8988T (cell line): ENCODE measurements at regions not wholly inside any gene's neighbourhood (a gene's known extent, or its start where the extent isn't known, plus 50 kb on each side); places are given as distances from the start of the nearest gene placed in this dataset.

Experiments
- DNase-seq: peaks from one replicate; pipeline ENCODE4 v3.0.0; 2011

DNA sequence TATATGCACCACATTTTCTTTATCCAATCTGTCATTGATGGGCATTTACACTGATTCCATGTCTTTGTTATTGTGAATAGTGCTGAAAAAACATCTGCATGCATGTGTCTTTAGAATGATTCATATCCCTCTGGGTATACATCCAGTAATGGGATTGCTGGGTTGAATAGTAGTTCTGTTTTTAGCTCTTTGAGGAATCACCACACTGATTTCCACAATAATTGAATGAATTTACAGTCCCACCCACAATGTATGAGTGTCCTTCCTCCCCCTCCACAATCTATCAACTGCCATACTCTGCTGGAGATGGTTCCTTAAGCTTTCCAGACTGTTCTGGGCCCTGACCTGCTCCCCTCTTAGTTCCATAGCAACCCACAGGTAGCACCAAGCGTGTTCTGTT, 667.0 kb downstream of the LIG4 start:
- DNase-seq = no peak

DNA sequence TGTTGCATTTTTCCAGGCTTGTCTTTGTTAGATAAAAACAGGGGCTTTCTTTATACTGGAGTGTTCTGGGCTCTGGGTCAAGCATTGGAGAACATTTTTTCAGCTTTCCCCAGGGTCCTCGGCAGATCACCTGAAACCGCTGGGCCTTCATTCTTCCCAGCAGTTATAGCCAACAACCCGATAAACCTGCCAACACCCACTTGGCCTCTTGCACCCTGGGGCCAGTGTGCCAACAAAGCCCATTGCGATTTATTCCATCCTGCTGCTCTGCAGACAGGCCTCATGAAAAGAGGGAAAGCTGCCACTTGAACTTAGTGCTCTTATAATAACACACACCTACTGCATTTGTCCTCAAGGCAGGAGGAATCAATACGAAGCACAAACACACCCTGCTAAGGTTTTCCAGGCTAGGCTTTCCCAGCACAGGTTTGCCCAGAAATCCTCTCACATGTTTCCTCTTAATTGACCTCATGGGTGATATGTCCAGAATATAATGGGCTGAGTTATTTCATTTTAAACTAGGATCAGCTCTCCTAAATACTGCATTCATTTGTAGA, 669.3 kb downstream of the LIG4 start:
- DNase-seq = no peak

DNA sequence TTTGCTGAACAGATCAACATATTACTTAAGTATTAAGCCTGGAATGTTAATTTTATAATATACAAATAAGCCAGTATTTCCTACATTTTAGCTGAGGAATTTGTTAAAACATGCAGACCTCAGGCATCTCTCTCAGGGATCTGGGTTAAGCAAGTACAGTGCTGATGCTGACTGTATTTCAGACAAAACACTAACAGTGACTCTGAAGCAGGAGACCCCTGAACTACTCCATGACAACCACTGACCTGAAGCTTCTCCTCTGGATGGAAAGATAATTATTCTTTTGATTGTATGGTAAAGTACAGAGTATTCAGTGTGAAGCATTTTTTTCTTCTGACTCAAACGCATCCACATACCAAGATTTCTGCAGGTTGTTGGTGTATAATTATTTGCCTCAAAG, 680.8 kb downstream of the LIG4 start:
- no peak for DNase-seq

DNA sequence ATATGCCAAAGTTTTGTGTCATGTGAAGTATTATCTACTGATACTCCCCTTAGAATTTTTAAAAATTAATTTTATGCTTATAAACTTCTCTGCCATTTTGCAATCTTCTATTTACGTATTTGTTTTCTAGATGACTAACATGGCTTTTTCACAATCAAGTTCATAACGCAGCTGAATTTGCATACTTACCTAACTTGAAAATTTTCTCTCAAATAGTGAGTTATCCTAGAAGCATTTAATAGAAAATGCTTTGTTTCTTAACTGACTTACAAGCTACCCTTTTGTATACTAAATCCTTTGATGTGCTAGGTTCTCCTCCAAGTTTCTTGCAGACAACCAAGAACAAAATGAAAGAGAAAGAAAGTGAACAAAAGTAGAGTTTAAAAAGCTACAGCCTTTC, 683.5 kb downstream of the LIG4 start:
- no peak for DNase-seq

DNA sequence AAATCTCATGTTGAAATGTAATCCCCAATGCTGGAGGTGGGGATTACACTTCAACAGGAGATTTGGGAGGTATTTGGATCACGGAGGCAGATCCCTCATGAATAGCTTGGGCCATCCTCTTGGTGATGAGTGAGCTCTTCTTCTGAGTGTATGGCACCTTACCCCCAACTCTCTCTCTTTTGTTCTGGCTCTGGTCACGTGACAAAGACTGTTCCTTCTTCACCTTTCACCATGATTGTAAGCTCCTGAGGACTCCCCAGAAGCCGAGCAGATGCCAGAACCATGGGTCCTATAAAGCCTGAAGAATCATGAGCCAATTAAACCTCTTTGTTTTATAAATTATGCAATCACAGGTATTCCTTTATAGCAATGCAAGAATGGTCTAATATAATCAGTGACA, 684.2 kb downstream of the LIG4 start:
- no peak for DNase-seq

DNA sequence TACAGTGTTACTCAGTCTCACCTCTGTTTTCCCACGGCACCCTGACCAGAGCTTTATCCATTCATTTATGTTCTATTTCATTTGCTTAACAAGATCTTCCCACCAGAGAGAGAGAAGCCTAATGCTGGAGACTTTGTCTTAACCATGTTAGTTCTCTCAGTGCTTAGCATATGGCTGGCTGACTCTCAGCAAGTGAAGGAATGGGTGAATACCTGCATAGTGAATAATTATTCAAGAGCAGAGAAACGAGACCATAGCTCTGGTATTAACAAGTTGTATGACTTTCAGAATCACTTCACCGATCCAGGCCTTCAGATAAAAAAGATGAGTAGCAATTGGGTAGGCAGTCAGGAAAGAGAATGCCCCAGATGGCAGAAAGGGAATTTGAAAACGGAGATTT, 686.3 kb downstream of the LIG4 start:
- DNase-seq = no peak

DNA sequence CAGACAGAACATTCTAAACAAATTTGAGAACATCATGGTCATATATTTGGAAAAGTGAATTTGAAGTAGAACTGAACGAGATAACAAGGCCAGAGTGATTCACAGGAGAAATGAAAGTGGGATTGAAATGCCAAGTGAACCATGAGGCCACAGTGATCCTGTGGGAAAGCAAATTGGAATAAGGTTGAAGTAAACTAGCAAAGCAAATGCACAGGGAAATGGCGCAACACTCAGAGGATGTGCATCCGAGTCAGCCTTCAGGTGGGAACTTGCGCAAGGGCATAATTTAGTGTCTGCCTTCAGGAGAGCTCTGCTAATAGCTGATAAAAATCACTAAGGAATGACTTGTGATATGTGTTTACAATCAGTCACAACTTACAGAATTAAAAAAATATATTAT, 696.6 kb downstream of the LIG4 start:
- no peak for DNase-seq

DNA sequence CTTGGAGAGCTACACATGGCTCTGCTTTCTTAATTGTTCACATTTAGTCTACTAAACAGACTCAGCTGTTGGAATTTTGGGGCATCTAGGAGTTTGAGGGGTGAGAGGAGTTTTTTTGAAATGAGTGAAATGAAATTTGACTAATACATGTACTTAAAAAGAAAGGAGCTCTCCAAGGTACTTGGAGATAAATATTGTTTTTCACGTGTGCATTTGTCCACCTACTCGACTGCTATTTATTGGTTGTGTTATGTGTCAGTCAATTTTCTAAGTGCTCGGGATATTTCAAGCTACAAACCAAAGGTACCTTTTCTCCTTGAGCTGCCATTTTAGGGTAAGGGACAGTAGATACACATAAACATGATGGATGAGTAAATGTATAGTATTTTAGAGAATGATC, 697.0 kb downstream of the LIG4 start:
- DNase-seq = no peak

DNA sequence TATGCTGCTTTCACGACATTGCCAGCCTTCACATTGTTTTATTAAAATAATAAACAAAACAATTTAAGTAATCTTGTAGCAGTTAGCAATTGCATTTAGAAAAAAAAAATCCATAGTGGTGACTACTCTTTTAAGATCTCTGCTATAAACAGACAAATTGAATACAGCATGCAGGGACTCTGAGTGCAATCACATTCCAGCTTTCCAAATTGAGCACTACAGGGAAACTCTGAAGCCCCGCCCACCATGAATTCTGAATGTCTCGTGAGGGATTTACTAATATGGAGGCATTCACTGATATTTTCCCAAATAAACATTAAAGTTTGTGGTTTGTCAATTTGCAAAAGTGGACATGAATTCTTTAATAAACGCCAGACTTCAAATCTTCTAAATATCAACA, 698.8 kb downstream of the LIG4 start:
- no peak for DNase-seq

DNA sequence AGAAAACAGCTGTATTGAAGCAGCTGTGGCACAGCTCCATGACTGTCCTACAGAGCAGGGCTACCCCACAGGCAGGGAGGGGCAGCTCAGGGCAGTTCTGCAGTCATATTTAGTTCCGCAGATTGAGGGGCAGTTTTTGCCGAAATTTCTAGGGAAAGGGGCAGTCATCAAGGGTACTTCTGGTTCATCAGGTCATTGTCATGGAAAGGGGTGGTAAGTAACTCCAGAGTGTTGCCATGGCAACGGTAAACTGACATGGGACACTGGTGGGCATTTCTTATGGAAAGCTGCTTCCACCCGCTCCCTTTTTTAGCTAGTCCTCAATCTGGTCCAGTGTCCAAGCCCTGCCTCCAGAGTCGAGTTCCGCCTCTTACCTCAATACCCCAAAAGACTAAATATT, 702.8 kb downstream of the LIG4 start:
- no peak for DNase-seq

DNA sequence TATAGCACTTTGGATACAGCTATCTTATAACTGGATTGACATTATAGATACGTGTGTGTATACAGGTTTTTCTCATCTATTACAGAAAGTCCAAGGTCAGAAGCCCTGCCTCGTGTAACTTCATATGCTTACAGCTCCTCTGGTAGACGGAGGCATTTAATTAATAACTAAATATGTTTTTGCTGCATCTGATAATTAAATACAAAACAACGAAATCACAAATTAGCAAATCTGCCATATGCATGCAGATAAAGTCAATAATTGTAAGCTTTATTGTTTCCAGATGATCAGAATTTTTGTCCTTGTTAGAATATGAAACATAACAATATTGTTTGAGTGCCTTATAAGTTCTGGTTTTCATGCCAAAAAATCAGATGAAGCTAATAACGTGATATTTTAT, 717.7 kb downstream of the LIG4 start:
- DNase-seq = no peak

DNA sequence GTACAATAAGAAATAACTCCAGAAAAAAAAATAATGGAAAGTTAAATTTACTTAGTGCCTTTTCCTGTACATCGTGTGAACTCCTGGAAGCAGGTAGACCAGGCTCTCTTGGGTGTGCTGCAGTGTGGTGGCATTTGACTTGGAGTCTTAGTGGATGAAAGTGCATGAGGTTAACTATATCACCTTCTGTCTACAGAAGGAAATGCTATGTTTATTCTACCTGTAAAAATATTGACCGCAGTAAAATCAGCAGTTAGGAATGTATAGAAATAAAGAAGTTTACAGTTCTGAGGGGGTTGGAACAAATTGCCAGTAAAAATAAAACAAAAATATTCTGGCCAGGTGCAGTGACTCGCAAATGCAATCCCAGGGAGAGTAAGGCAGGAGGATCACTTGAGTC, 722.1 kb downstream of the LIG4 start:
- DNase-seq = no peak

DNA sequence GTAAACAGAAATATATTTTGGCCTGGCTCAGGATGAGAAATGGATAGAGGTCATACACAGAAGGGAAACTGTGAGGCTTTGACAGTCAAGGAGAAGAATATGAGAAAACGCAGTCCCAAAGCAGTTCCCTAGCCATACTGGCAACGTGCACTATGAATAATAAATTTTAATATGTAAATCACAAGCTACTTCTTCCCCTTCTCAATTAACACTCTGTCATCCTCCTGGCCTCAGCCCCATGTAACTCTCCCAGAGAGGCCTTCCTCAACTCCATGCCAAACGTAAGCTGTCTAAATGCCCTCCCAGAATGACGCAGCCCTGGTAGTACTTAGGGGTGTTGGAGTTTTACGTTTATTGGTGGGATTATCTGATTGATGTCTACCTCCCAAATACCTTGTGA, 732.6 kb downstream of the LIG4 start:
- no peak for DNase-seq

DNA sequence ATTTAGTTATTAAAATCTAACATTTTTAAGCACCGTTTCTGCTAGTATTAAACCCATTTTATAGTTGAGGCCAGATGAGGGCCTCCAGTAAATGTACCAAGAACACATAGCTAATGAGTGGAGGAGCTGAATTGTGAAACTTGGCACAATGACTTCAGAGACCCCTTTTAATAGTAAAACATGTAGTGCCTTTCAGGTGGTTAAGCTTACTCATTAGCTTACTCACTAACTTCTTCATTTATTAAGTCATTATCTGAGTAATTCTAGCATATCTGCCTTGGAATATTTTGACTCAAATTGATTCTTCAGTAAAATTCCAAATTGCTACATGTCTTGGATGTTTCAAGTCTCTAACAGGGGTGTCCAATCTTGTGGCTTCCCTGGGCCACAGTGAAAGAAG, 735.2 kb downstream of the LIG4 start:
- no peak for DNase-seq

DNA sequence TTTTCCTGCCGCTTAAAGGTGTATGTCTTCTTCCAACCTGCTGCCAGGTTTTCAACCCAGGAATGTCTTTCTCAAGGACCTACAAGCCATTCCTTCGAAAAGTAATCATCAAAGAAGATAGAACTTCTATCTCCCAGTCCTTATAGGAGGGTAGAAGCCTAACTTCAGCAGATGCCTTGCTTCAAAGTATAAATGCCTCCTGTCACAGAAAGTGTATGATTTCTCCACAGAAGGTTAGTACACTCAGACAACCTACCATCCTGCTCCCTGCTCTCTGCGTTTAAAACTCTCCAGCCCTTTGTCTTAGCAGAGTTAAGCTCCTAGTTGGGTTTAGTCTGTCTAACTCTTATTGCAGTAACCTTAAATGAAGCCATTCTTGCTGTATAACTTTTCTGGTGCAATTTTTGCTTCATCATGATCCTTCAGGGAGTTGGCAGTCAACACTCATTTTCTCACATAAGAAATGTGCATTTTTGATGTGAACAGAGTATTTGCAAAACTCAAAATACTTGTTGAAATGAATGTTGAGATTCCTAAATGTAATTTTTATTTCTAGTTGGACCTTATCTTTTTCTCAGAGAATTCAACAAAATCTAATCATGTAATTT, 737.5 kb downstream of the LIG4 start:
- DNase-seq = no peak

DNA sequence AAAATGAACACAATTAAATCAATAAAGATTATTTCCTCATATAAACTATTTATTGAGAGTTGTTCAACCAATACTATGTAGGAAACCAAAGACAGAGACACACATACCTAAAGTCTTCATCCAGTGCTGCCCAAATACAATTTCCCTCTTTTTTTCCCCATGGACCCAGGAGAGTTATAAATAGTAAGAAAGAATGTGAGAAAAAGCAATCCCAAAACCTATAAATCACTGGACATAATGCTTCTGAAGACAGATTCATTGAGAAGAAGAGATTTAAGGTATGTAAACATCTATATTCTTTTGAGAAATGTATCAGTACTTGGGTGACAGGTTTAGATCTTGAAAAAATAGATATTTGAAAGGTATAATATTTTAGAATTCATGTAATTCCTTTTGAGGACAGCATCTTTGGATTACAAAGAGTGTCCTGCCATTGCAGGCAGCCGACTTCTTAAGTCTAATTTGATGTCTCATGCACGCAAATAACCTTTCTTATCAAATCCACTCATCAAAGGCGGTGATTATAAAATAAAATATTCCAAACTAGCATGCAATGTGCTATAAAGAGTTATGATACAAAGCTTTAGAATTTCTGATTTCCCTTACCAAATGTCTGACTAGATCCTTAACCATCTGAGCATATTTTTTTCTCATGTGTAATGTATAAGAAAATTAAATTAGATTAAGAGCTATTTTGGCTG, 739.4 kb downstream of the LIG4 start:
- DNase-seq = no peak

DNA sequence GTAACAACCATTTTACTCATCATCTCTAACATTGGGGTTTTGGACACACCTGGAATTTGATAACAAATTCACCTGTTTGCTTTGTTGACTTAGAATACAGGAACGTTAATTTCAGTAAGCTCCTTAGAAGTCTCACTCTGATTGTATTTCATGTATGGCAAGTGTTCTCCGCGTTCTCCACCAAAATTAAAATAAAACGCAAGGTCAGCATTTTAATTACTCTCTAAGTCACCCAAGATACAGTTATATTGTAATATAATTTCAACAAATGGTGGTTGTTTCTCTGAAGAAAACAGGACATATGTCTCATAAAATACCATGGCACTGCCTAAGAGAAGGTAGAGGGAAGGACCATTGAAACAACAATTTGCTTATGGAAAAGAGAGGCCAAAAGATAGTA, 742.1 kb downstream of the LIG4 start:
- DNase-seq = no peak

DNA sequence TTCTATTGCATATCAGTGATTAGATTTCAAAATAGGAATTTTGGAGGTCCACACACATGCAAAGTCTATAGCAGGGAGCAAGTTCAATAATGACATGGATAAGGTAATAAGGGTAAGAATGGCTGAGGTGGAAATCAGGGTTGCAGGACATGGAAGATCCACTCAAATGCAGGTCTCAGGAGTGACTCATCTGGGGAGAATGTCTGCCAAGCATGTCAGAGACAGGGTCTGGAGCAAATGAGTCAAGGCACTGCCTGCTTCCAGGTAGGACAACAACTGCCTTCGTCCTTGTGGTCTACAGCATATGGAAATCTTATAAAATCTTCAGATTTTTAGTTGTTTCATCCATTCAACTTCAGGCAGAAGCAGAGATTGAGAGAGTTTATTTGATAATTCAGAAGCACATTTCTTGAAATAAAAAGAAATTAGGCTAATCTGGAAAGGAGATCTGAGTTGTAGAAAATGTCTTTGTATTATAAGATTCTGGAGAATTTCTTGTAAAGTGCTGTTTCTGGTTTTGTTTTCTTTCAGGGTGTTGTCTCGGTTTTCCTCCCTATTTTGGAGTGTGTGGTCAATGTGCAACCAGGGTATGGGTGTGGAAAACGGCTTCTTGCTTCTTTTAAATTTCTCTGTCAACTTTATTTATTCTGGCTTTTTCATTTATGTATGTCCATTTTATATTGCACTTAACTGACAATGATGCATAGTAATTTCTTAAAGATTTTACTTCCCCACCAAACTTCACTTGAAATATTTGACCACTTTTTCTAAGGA, 748.8 kb downstream of the LIG4 start:
- DNase-seq = no peak

DNA sequence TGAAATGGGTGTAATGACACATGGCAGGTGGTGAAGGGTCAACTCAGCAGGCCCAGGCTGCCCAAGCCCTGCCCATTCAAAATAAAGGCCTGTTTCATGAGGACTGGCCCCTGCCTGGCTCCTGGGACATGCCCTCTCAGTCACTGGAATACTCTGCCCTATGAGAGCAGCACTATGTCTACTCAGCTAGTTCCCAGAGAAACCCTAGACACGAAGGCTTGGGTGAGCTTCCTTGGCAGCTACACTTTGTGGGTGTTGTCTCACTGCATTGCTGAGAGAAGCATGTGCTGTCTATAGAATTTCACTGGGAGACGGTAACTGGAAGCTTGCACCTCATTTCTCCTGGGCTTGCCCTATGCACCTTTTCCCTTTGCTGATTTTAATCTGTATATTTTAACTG, 752.8 kb downstream of the LIG4 start:
- no peak for DNase-seq

DNA sequence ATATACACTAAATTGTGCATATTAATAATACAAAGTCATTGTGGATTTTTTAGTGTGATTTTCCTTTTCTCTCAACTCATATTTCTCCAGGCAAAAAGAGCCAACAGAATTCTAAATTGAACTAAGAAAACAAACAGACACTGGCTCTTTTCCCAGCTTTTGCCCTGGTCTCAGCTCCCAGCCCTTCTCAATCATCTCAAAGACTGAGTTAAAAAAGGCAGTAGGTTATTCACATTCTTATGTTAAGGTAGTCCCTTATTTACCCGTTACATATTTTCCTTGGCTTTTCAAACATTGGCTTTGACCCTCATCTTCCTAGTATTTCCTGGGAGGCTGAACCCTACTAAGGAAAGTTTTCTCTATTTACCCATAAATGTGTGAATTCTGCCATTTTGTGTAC, 753.6 kb downstream of the LIG4 start:
- DNase-seq = no peak

DNA sequence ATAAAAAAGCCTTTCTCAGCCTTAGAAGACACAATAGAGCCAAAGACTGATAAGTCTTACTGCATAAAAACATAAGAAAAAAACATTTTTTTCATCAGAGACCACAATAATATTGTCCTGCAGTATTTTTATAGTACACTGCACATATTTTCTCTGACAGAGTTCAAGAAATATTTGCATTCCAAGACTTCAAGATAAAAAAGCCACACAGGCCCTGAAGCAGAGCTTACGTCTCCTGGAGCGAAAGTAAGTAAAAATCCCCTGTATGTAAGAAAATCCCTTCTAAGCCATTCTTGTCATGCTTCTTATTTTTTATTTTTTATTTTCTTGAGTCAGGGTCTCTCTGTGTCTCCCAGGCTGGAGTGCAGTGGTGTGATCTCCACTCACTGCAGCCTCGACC, 755.9 kb downstream of the LIG4 start:
- DNase-seq = no peak

DNA sequence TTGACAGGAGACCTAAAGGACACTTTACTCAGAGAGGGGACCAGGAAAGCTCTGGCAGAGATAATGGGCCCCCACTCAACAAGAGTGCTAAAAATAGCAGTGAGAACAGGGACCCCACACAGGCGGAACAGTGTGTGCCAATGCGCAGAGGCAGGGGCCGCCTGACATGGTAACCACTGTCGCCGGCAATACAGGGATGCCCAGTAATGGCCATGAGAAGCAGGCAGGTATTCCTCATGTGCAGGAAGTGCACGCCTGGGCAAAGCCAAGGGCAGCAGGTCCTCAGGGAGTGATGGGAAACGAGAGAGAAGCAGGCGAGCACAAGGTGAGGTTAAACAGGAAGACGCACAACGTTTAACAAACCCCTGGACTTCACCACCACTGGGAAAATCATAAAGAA, 757.1 kb downstream of the LIG4 start:
- DNase-seq = no peak

DNA sequence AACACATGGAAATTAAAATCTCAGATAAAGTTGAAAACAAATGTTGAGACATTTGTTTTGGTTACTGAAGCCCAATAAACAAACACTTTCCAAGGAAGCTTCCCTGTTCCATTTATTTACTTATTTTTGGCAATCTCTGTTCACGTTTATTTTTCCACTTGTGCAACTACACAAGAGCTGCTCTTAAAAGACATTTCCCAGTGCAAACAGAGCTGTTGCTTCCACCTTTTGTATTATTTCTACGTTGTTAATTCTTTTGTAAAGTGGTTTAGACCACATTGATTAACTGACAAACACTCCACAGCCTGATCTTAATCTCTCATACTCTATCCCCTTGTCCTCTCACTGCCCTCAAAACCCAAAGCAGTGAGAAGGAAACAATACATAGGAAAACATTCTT, 757.6 kb downstream of the LIG4 start:
- no peak for DNase-seq

DNA sequence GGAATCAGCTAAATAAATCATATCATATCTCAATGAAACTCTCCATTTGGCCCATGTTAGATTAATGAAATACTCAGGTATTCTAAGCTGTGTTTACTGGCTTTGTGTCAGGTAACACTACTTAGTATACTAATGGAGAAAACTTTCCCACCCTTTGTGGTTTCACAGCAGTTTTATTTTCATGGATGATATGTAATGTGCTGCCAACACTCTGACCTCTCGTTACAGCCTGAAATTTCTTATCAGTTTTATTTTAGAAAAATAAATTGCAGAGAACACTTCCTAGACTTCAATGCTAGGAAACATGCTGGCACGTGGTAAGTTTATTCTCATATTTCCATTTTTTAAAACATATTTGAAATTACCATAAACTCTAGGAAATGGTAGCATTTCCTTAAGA, 758.9 kb downstream of the LIG4 start:
- DNase-seq = no peak
